ENCODE measurements at regions not wholly inside any gene's neighbourhood (a gene's known extent, or its start where the extent isn't known, plus 50 kb on each side); places are given as distances from the start of the nearest gene placed in this dataset.
"Not testable (repeated sequence)": the region's sequence is repeated elsewhere in the genome, so short reads cannot be mapped to it uniquely, and the experiment has no call there.

GRCh38 chr15:20056871-20057270, 484.7 kb downstream of the GOLGA6L6 start:
- TF ChIP-seq, protein P1, sequence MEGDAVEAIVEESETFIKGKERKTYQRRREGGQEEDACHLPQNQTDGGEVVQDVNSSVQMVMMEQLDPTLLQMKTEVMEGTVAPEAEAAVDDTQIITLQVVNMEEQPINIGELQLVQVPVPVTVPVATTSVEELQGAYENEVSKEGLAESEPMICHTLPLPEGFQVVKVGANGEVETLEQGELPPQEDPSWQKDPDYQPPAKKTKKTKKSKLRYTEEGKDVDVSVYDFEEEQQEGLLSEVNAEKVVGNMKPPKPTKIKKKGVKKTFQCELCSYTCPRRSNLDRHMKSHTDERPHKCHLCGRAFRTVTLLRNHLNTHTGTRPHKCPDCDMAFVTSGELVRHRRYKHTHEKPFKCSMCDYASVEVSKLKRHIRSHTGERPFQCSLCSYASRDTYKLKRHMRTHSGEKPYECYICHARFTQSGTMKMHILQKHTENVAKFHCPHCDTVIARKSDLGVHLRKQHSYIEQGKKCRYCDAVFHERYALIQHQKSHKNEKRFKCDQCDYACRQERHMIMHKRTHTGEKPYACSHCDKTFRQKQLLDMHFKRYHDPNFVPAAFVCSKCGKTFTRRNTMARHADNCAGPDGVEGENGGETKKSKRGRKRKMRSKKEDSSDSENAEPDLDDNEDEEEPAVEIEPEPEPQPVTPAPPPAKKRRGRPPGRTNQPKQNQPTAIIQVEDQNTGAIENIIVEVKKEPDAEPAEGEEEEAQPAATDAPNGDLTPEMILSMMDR (IDR thresholded peaks at IDR 0.05; ENCODE audit: borderline replicate concordance, extremely low read depth, low read length, poor library complexity, severe bottlenecking) = not testable (repeated sequence)
- not testable (repeated sequence) for TF ChIP-seq EZH2 (IDR thresholded peaks at IDR 0.05; ENCODE audit: borderline replicate concordance, low read depth, low read length, severe bottlenecking)

Data from DND-41 (cell line).